IPS-18a (cell line): ENCODE measurements at regions not wholly inside any gene's neighbourhood (a gene's known extent, or its start where the extent isn't known, plus 50 kb on each side); places are given as distances from the start of the nearest gene placed in this dataset.
"Not testable (repeated sequence)": the region's sequence is repeated elsewhere in the genome, so short reads cannot be mapped to it uniquely, and the experiment has no call there.

Experiments used
- H3K27ac ChIP-seq: one replicate; pipeline ENCODE4 v1.5.1; 2013; ENCODE audit warnings: low read length
- H3K27me3 ChIP-seq: one replicate; pipeline ENCODE4 v1.6.1; 2013; ENCODE audit warnings: mild to moderate bottlenecking, low read length; ENCODE audit not compliant: control insufficient read depth, insufficient read depth
- H3K36me3 ChIP-seq: one replicate; pipeline ENCODE4 v1.6.1; 2013; ENCODE audit warnings: low read depth, low read length; ENCODE audit not compliant: control insufficient read depth
- H3K4me1 ChIP-seq: one replicate; pipeline ENCODE4 v1.6.1; 2013; ENCODE audit warnings: low read depth, low read length; ENCODE audit not compliant: control insufficient read depth
- H3K4me3 ChIP-seq: one replicate; pipeline ENCODE4 v1.5.1; 2013; ENCODE audit warnings: low read length
- H3K9ac ChIP-seq: one replicate; pipeline ENCODE4 v1.6.1; 2013; ENCODE audit warnings: mild to moderate bottlenecking, low read length, moderate library complexity
- H3K9me3 ChIP-seq: one replicate; pipeline ENCODE4 v1.6.1; 2013; ENCODE audit warnings: low read depth, low read length; ENCODE audit not compliant: control insufficient read depth

DNA sequence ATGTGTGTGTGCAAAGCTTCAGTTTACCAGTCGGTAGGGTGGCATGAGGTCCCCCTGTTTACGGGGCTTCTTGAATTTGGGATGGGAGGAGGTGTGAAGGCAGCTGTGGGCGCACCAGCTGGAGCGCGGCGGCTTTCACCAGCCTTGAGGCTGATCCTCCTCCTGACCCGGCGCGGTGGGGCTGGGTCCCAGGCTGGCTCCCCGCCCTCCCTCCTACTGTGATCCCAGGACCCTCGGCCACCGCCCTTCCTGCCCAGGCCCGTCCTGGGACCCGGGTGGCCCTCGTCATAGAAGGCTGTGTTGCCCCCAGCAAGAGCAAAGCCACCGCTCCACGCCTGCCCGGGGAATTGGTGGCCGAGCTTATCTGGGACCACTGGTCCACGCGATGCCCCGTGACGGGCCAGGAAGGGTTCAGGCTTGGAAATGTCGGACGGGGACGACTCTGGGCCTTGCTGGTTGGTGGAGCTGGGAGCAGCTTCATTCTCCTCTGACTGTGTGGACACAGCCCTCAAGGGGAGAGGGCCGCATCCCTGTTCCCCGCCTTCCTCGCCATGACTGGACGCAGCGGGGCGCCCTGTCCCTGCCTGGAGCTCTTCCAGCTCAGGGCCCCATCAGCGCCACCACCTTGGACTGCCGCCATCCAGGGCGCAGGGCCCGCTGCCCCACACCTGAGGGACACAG lies 271.1 kb upstream of the IRX1 start:
- no peak overlapping the region for H3K9ac ChIP-seq
- H3K36me3 ChIP-seq, result no peaks in the 10 kb centered on the region
- H3K9me3 ChIP-seq, result no peaks in the 10 kb centered on the region
- H3K27me3 ChIP-seq, result no peaks in the 10 kb centered on the region
- no peak overlapping the region for H3K27ac ChIP-seq
- H3K4me3 ChIP-seq, result no peak overlapping the region
- no peaks in the 10 kb centered on the region for H3K4me1 ChIP-seq

DNA sequence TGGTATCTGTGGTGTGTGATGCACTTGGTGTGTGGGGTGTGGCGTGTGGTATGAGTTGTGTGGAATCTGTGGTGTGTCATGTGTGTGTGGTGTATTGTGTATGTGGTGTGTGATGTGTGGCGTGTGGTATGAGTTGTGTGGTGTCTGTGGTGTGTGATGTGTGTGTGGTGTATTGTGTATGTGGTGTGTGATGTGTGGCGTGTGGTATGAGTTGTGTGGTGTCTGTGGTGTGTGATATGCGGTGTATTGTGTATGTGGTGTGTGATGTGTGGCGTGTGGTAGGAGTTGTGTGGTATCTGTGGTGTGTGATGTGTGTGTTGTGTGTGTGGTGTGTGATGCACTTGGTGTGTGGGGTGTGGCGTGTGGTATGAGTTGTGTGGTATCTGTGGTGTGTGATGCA lies 271.7 kb upstream of the IRX1 start:
- not testable (repeated sequence) for H3K4me3 ChIP-seq, H3K27ac ChIP-seq, H3K36me3 ChIP-seq, H3K4me1 ChIP-seq, H3K27me3 ChIP-seq, H3K9ac ChIP-seq, H3K9me3 ChIP-seq

DNA sequence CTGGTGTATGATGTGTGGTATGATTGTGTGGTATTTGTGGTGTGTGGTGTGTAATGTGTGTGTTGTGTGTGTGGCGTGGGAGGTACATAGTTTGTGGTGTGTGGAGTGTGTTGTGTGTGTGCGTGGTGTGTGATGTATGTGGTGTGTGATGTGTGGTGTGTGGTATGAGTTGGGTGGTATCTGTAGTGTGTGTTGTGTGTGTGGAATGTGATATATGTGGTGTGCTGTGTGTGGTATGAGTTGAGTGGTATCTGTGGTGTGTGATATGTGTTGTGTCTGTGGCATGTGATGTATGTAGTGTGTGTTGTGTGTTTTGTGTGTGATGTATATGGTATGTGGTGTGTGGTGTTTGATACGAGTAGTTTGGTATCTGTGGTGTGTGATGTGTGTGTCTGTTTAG lies 272.5 kb upstream of the IRX1 start:
- no peaks in the 10 kb centered on the region for H3K4me1 ChIP-seq
- H3K9ac ChIP-seq, result no peak overlapping the region
- no peaks in the 10 kb centered on the region for H3K36me3 ChIP-seq
- H3K9me3 ChIP-seq, result no peaks in the 10 kb centered on the region
- no peak overlapping the region for H3K27ac ChIP-seq
- H3K27me3 ChIP-seq, result no peaks in the 10 kb centered on the region
- H3K4me3 ChIP-seq, result no peak overlapping the region

DNA sequence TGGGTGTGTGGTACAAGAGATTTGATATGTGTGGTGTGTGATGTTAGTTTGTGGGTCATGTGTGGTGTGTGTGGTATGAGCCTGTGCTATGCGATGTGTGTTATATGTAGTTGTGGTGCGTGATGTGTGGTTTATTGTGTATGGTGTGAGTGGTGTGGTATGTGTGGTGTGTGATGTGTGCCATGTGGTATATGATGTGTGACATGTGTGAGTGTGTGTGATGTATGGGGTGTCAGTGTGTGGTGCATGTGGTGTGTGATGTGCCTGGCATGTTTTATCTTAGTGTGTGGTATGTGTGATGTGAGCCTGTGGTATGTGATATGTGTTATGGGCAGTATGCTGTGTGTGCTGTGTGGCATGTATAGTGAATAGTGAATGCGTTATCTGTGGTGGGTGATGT lies 273.0 kb upstream of the IRX1 start:
- no peaks in the 10 kb centered on the region for H3K36me3 ChIP-seq
- no peaks in the 10 kb centered on the region for H3K4me1 ChIP-seq
- no peak overlapping the region for H3K4me3 ChIP-seq
- no peaks in the 10 kb centered on the region for H3K27me3 ChIP-seq
- no peak overlapping the region for H3K9ac ChIP-seq
- H3K27ac ChIP-seq, result no peak overlapping the region
- no peaks in the 10 kb centered on the region for H3K9me3 ChIP-seq

DNA sequence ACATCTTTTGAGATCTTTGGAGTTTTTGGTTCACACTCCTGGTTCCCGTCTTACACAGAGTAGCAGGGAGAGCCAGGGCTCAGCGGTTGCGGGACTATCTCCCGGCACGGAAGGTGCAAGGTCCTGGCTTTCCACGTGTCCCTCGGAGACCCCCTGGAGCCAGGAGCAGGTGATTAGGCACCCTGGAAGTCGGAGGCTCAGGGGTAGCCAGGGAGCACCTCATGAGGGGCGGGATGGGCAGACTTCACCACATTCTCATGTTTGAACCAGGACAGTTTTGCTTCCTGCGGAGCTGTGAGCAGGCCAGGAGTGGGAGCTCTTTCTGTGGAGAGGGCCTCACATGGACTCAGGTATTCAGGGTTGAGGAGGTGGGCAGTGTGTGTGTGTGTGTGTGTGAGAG lies 273.7 kb upstream of the IRX1 start:
- Histone ChIP-seq H3K27me3 (no peaks in the 10 kb centered on the region), H3K9ac (no peak overlapping the region), H3K9me3 (no peaks in the 10 kb centered on the region)

DNA sequence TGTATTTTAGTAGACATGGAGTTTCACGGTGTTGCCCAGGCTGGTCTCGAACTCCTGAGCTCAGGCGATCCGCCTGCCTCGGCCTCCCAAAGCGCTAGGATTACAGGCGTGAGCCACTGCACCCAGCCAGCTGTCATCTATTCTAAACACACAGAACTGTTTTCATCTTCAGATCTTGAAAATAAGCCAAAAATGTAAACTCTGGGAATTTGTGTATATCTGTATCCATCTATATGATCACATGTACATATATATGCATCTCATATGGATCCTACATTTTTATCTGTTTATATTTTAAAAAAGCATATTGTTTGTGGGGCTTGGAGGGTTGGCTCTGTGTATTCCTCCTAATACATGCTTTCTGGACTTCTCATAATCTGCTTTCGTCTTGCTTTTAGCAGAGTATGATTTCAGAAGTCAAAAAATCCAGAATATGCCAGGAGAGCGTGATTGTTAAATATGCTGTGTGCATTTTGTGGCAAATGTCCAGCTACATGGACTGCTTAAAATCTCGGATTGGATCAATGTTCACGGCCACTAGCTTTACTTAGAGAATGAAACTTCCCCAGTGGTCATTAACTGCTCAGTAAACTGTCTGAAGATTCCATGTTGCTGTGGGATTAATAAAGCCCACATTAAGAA lies 274.4 kb upstream of the IRX1 start:
- Histone ChIP-seq H3K27me3 (no peaks in the 10 kb centered on the region), H3K27ac (no peak overlapping the region), H3K4me3 (no peak overlapping the region), H3K4me1 (no peaks in the 10 kb centered on the region), H3K9me3 (no peaks in the 10 kb centered on the region), H3K36me3 (no peaks in the 10 kb centered on the region), H3K9ac (no peak overlapping the region)

More for the DNA sequence above, 273.7 kb upstream of the IRX1 start:
- Histone ChIP-seq H3K4me1 (no peaks in the 10 kb centered on the region), H3K27ac (no peak overlapping the region), H3K36me3 (no peaks in the 10 kb centered on the region), H3K4me3 (no peak overlapping the region)

DNA sequence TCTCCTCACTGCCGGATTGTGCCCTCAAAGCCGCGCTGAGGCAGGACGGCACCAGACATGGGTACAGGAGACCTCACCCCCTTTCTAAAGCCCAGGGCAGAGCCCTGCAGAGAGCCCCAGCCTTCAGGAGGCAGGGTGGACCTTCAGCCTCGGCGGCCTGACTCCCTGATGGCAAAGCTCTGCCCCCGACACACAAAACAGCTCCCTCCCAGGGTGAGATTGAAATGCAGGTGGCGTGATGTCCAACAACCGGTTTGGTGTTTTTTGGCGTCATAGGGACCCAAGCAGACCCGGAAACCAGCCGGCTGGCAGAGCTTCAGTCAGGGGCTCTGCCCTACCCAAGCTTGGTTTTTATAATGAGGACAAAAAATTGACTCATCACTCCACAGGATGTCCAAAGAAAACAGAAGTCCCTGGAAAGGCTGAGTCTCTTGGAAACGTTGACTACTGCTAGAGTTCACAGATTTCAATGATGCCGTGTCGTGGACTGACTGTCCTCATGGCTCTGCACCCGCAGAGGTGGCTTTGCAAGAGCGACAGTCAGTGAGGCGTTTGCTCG lies 275.2 kb upstream of the IRX1 start:
- Histone ChIP-seq H3K4me1 (no peaks in the 10 kb centered on the region), H3K27ac (no peak overlapping the region), H3K9ac (no peak overlapping the region), H3K27me3 (no peaks in the 10 kb centered on the region), H3K9me3 (no peaks in the 10 kb centered on the region), H3K4me3 (no peak overlapping the region), H3K36me3 (no peaks in the 10 kb centered on the region)

DNA sequence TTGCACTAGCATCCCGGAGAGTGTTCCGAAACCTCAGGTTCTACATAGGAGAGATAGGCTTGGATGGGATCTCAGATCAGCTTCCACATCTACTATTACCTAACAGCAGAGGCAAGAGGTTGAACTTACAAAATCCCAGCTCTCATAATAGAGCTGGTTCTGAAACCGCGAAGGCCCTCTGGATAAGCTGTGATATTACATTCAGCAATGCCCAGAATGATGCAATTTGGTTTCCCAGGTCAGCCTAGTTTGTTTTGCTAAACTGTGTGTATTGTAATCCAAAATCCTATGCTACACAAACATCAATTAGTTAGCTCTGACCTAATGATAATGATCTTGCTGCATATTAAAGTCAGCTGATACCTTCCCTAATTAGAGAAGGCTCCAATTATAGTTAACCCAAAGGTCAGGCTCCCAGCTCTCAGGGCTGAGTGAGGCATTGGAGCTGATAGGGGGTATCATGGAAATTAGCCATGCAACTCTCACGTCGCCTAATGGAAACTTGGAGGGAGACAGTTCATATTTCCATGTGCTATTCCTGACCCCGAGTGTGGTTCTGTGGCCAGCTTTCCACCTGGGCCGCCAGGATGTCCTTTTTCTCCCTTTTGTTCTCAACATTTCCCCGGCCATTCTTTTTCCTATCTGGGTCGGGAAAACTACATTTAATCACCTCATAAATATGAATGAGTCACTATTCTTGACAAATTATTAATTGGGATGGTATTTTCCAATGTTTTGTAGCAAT lies 278.4 kb upstream of the IRX1 start:
- Histone ChIP-seq H3K4me3 (no peak overlapping the region), H3K9ac (no peak overlapping the region), H3K27ac (no peak overlapping the region), H3K36me3 (no peaks in the 10 kb centered on the region), H3K4me1 (no peaks in the 10 kb centered on the region), H3K9me3 (no peaks in the 10 kb centered on the region), H3K27me3 (no peaks in the 10 kb centered on the region)

DNA sequence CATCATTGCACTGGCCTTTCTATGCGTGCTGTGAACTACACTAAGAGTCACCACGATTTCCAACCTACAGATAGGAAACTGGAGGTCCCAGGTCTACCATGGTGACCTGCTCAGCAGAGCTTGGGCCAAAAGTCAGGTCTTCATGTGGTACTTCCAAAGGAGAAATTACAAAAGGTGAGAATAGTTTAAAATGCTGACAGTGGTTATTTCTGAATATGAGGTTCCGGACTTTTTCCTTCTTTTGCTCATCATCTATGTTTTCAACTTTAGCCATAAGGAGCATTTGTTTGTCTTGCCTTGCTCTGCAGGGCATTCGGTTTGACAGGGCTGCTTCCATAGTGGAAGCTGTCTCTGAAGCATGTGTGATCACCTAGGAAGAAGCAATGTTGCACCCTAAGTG lies 282.1 kb upstream of the IRX1 start:
- H3K27me3 ChIP-seq, result no peaks in the 10 kb centered on the region
- H3K4me1 ChIP-seq, result no peaks in the 10 kb centered on the region
- H3K9me3 ChIP-seq, result no peaks in the 10 kb centered on the region
- H3K4me3 ChIP-seq, result no peak overlapping the region
- H3K36me3 ChIP-seq, result no peaks in the 10 kb centered on the region
- no peak overlapping the region for H3K9ac ChIP-seq
- no peak overlapping the region for H3K27ac ChIP-seq

DNA sequence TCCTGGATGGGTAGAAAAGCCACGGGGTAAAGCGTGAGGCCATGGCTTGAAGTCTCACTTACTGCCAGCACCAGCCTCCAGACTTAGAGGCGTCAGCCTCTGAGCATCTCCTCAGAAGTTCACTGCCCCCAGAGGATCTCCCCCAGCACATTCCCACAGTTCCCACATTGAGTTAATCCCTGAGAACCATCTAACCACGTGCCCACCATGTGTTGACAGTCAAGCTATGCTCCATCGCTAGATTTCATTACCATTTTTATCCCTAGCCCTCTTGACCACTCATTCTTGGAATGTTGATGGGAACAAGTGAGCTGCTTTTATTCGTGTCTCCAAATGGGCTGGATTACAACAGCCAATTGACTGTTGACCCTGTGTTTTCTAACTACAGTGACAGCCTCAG lies 283.3 kb upstream of the IRX1 start:
- H3K4me3 ChIP-seq, result no peak overlapping the region

DNA sequence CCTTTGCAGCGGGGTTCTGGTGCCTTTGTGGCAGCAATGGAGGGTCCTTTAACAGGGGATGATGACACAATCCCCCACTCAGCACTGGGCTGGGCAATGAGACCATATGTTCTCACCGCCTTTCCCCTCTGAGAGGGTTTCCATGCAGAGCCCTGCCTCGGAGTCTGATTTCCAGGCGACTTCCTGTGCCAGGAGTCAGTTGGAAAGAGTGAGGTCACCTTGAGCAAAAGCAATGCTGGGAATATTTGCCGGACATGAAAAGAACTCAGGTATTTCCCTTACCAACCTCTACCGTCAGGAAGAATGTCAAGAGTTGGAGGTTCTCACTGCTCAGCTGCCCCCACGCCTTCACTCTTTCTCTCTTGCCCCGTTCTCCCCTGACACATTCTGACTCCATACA lies 284.2 kb upstream of the IRX1 start:
- H3K4me3 ChIP-seq, result no peak overlapping the region
- no peaks in the 10 kb centered on the region for H3K9me3 ChIP-seq
- no peak overlapping the region for H3K27ac ChIP-seq
- H3K36me3 ChIP-seq, result no peaks in the 10 kb centered on the region
- no peak overlapping the region for H3K9ac ChIP-seq
- no peaks in the 10 kb centered on the region for H3K27me3 ChIP-seq
- no peaks in the 10 kb centered on the region for H3K4me1 ChIP-seq

More for the DNA sequence above, 283.3 kb upstream of the IRX1 start:
- H3K27me3 ChIP-seq, result no peaks in the 10 kb centered on the region
- H3K9me3 ChIP-seq, result no peaks in the 10 kb centered on the region
- no peak overlapping the region for H3K27ac ChIP-seq
- no peaks in the 10 kb centered on the region for H3K36me3 ChIP-seq
- no peaks in the 10 kb centered on the region for H3K4me1 ChIP-seq
- no peak overlapping the region for H3K9ac ChIP-seq
